Progenitor cell of endocrine pancreas (in vitro differentiated cells): ENCODE measurements at regions not wholly inside any gene's neighbourhood (a gene's known extent, or its start where the extent isn't known, plus 50 kb on each side); places are given as distances from the start of the nearest gene placed in this dataset.

ENCODE experiments used
- DNase-seq: peaks from one replicate; pipeline ENCODE4 v3.0.0; 2021; ENCODE audit warnings: low spot score; ENCODE audit not compliant: unreplicated experiment
- H3K27ac Mint-ChIP-seq: 2 replicates; pipeline ENCODE4 v1.8.0; 2021; ENCODE audit warnings: mild to moderate bottlenecking, moderate library complexity, mixed read lengths
- H3K27me3 Mint-ChIP-seq: 2 replicates; pipeline ENCODE4 v1.8.0; 2021; ENCODE audit warnings: mixed read lengths
- H3K36me3 Mint-ChIP-seq: 2 replicates; pipeline ENCODE4 v1.8.0; 2022; ENCODE audit warnings: mixed read lengths; ENCODE audit not compliant: insufficient read depth
- H3K4me1 Mint-ChIP-seq: 2 replicates; pipeline ENCODE4 v1.8.0; 2021; ENCODE audit warnings: low read depth, mixed read lengths
- H3K4me3 Mint-ChIP-seq: 2 replicates; pipeline ENCODE4 v1.8.0; 2021; ENCODE audit warnings: low read depth, mild to moderate bottlenecking, moderate library complexity, mixed read lengths
- H3K9me3 Mint-ChIP-seq: 2 replicates; pipeline ENCODE4 v1.8.0; 2021; ENCODE audit warnings: low read depth, mixed read lengths
- TF ChIP-seq, protein P1 (sequence below): fragments of 200-600 bp; sonication (generic); IDR thresholded peaks from one replicate; pipeline ENCODE4 v1.5.0; 2021; ENCODE audit warnings: antibody characterized with exemption, mild to moderate bottlenecking; ENCODE audit not compliant: unreplicated experiment

DNA sequence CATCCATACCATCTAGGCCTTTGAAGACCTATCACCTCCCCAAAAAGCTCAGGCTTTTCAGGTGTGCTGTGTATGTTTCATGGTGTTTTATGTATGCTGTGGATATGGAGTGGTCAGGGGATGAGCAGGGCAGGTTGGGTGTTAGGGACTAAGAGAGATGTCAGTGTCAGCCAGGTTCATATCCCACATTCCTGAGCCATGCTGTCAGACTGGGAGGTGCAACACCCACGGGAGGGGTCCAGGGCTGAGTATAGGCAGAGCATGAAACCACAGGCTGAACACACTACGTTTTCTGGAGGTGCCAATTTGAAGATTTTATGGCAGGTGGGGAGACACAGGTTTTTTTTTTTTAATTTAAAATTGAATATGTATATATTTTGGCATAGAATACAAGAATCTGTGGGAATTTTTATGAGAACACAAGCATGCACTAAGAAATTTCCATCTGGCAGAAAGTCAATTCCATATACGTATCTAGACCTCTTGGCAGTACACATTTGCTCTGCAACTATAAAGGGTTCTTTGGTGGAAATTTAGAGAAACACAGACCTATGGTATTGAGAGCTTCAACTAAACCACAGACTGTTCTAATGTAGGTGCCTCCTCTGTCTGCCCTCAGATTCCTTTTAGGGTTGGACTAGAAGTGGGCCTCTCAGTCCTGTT is 101.9 kb upstream of the RNU6-1 start:
- H3K4me1 Mint-ChIP-seq: peaks cover 36% of the 10 kb centered on the region
- TF ChIP-seq, protein P1, sequence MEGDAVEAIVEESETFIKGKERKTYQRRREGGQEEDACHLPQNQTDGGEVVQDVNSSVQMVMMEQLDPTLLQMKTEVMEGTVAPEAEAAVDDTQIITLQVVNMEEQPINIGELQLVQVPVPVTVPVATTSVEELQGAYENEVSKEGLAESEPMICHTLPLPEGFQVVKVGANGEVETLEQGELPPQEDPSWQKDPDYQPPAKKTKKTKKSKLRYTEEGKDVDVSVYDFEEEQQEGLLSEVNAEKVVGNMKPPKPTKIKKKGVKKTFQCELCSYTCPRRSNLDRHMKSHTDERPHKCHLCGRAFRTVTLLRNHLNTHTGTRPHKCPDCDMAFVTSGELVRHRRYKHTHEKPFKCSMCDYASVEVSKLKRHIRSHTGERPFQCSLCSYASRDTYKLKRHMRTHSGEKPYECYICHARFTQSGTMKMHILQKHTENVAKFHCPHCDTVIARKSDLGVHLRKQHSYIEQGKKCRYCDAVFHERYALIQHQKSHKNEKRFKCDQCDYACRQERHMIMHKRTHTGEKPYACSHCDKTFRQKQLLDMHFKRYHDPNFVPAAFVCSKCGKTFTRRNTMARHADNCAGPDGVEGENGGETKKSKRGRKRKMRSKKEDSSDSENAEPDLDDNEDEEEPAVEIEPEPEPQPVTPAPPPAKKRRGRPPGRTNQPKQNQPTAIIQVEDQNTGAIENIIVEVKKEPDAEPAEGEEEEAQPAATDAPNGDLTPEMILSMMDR: no peak
- peaks cover 8% of the 10 kb centered on the region for H3K9me3 Mint-ChIP-seq
- H3K36me3 Mint-ChIP-seq: no peaks in the 10 kb centered on the region
- H3K27me3 Mint-ChIP-seq: no peaks in the 10 kb centered on the region
- no peak overlapping the region for H3K4me3 Mint-ChIP-seq
- H3K27ac Mint-ChIP-seq: no peak overlapping the region
- no peak for DNase-seq

DNA sequence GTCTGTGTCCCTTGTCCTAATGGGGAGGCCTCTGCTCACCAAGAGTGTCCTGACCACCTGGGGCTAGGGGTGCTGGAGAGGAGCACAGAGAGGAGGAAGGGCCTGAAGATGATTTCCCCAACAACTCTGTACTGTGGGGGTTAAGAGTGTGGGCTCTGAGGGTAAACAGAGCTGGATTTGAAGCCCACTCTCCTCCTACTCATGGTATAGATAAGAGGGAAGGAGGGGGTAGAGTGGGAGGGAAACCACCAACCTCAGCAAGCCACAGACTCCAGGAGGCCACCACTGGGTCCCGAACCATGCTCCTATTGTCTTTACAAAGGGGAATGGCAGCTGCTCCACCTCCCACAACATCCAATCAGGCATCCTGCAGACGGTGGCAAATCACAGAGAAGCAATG is 103.6 kb upstream of the RNU6-1 start:
- H3K9me3 Mint-ChIP-seq: peaks cover 8% of the 10 kb centered on the region
- no peak for DNase-seq
- no peaks in the 10 kb centered on the region for H3K27me3 Mint-ChIP-seq
- TF ChIP-seq, protein P1: no peak
- H3K27ac Mint-ChIP-seq: peak overlapping the region; percentile 56
- H3K4me1 Mint-ChIP-seq: peaks cover 45% of the 10 kb centered on the region
- H3K4me3 Mint-ChIP-seq: no peak overlapping the region
- H3K36me3 Mint-ChIP-seq: no peaks in the 10 kb centered on the region

DNA sequence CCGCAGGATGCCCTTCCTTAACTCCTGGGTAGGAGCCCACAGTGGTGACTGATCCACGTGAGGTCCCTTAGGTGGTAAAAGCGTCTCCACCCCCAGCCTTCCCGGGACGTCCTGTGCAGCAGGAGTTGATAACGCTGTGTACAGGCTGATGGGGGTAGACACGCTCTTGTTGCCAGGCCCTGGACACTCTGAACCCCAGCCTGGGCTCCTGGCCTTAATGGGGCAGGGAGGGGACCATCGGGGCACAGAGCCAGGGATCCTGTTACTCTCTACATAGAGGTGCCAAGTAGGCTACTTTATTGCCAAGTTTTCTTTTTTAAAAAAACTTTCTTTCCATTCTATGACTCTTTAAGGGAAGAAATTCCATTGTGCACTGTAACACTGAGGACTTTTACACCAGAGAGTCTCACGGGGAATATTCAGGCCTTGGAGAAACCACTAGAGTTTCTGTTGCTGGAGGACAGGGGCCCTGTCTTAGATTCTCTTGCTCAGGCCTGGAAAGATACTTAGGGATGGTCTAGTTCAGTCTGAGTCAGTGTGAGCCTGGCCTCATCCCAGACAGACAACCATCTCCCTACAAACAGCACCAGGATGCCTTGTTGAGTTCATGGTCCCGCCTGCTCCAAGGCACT is 104.3 kb upstream of the RNU6-1 start:
- no peaks in the 10 kb centered on the region for H3K36me3 Mint-ChIP-seq
- H3K4me1 Mint-ChIP-seq: peaks cover 45% of the 10 kb centered on the region
- H3K4me3 Mint-ChIP-seq: no peak overlapping the region
- H3K27ac Mint-ChIP-seq: no peak overlapping the region
- H3K9me3 Mint-ChIP-seq: peaks cover 8% of the 10 kb centered on the region
- TF ChIP-seq, protein P1: no peak
- H3K27me3 Mint-ChIP-seq: no peaks in the 10 kb centered on the region
- no peak for DNase-seq

DNA sequence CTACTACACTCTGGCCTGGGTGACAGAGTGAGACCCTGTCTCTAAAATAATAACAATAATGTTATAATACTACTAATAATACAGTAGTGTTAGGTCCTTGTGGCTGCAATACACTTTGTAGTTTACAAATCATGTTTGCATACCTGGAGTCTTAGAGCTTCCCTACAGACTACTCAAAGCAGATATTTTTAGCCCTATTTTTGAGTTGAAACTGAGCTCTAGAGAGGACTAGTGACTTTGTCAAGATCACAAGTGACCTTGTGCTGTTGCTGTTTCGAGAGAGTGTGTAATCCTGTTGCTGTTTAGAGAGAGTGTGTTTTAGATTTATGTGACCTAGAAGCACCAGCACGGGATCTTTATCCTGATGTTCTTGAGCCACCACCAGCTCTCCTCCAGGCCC is 105.3 kb upstream of the RNU6-1 start:
- Mint-ChIP-seq H3K4me3 (no peak overlapping the region), H3K36me3 (no peaks in the 10 kb centered on the region), H3K4me1 (peaks cover 45% of the 10 kb centered on the region), H3K9me3 (peaks cover 6% of the 10 kb centered on the region), H3K27ac (peak overlapping the region; percentile 18), H3K27me3 (no peaks in the 10 kb centered on the region)
- DNase-seq: no peak
- TF ChIP-seq, protein P1: no peak

DNA sequence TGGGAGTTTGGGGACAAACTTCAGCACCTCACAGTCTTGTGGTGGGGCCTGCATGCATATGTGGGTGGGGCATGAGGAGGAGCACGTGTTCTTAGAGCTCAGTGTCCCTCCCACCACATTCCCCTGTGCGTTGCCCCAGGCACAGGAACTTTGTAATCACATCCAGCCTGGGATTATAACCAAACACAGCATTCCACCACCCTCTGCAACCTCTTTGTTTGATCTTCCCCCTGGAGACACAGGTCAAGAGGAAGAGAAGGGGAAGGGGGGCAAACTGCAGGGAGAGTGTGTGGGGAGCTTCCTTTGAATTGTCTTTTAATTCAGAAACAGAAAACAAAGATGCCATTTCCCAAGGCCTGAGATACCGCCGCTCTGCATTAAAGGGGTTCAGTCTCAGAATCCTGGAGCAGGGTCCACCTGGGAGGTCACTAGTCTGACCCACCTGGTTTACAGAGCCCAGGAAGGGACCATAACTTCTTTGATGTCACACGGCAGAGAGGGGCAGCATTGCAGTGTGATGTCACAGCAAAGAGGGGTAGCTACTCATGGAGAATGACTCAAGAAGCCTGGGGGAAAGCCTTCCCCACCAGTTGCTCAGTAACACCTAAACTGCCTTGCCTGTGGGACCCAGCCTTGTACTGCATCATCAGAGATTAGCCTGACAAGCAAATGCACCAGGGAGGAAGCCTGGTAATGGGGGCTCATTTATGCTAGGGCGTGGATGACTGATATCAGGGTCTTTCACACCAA is 106.3 kb upstream of the RNU6-1 start:
- H3K4me3 Mint-ChIP-seq: no peak overlapping the region
- no peaks in the 10 kb centered on the region for H3K9me3 Mint-ChIP-seq
- no peaks in the 10 kb centered on the region for H3K27me3 Mint-ChIP-seq
- peak overlapping the region; percentile 94 for H3K27ac Mint-ChIP-seq
- DNase-seq: no peak
- no peaks in the 10 kb centered on the region for H3K36me3 Mint-ChIP-seq
- peaks cover 40% of the 10 kb centered on the region for H3K4me1 Mint-ChIP-seq
- TF ChIP-seq, protein P1: no peak
